ENCODE measurements at regions not wholly inside any gene's neighbourhood (a gene's known extent, or its start where the extent isn't known, plus 50 kb on each side); places are given as distances from the start of the nearest gene placed in this dataset.

DNA sequence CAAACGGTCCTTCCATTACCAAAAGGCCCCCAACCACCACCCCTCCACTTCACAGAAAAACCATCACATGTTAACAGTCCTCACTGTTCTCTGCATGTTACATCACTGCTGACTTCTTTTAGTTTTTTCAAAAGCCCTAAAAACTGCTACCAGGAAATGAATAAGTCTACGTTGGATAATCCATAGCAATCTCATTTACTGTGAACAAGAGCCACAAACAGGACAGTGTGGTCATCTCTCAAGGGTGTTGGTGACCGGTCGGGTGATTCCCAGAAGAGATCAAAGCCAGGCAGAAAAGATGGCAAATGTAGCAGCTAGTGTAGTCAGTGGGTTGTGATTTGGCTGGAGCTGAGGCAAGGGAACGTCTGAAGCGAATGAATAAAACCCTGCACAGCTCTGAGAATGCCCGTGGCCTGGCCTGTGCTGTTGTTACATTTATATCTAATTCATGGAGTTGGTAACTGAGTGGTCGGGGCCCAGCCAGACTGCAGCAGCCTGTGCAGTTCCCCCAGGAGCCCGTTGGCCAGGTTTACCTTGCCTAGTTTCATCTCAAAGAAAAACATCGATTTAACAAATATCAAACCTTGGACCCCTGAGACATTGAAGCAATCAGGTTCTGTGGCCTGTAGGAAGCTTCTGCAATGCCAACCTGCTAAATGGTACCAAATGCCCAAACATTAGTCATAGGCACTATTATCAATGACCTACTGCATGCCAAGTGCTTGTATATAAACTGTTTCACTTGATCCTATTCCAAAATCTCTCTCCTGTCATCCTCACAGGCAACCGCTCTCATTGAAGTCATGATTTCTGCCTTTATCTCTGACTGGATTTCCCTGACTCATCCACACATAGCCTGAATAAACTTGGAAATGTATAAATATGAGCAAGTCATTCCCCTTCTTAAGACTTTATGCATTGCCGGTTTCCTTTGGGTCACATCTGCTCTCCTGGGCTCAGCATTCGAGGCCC lies 153.8 kb upstream of the SERP2 start:
- DNase-seq (ENCODE audit: low spot score in 2 of 2): no peak
- no peaks in the 10 kb centered on the region for H3K36me3 ChIP-seq
- no peak overlapping the region for H3K4me3 ChIP-seq
- no peaks in the 10 kb centered on the region for H3K27me3 ChIP-seq
- peak overlapping the region; percentile 18 for H3K27ac ChIP-seq
- TF ChIP-seq, protein P1, sequence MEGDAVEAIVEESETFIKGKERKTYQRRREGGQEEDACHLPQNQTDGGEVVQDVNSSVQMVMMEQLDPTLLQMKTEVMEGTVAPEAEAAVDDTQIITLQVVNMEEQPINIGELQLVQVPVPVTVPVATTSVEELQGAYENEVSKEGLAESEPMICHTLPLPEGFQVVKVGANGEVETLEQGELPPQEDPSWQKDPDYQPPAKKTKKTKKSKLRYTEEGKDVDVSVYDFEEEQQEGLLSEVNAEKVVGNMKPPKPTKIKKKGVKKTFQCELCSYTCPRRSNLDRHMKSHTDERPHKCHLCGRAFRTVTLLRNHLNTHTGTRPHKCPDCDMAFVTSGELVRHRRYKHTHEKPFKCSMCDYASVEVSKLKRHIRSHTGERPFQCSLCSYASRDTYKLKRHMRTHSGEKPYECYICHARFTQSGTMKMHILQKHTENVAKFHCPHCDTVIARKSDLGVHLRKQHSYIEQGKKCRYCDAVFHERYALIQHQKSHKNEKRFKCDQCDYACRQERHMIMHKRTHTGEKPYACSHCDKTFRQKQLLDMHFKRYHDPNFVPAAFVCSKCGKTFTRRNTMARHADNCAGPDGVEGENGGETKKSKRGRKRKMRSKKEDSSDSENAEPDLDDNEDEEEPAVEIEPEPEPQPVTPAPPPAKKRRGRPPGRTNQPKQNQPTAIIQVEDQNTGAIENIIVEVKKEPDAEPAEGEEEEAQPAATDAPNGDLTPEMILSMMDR (IDR thresholded peaks at IDR 0.05): no peak
- no peak for TF ChIP-seq POLR2A (IDR thresholded peaks at IDR 0.05)
- no peak for TF ChIP-seq EP300 (IDR thresholded peaks at IDR 0.05)
- TF ChIP-seq POLR2AphosphoS5 (IDR thresholded peaks at IDR 0.05): no peak
- no peaks in the 10 kb centered on the region for H3K9me3 ChIP-seq
- 83% methylated on average over 13 of the region's 13 CpGs for WGBS
- H3K4me1 ChIP-seq: peaks cover 45% of the 10 kb centered on the region

DNA sequence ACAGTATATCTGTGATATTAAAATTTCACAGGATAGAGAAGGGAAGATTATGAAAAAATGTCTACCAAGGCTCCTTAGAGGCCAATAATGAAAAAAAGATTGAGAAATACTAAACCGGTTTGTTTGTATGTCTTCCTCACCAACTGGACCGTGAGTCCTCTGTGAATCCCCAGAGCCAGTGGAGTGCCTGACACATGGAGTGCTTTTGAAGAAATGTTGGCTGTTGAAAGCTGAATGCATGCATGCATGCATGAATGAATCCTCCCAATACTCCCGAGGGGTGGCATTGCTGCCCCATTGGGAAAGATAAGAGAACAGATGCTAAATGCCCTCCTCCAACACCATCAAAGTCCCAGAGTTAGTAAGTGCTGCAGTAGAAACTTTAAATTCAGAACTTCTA lies 152.7 kb upstream of the SERP2 start:
- Histone ChIP-seq H3K27me3 (no peaks in the 10 kb centered on the region), H3K9me3 (no peaks in the 10 kb centered on the region), H3K4me1 (peaks cover 49% of the 10 kb centered on the region), H3K36me3 (no peaks in the 10 kb centered on the region), H3K27ac (no peak overlapping the region), H3K4me3 (no peak overlapping the region)
- 58% methylated on average over 3 of the region's 3 CpGs for WGBS
- TF ChIP-seq EP300 (IDR thresholded peaks at IDR 0.05) (no peak), POLR2AphosphoS5 (IDR thresholded peaks at IDR 0.05) (no peak), POLR2A (IDR thresholded peaks at IDR 0.05) (no peak)
- TF ChIP-seq, protein P1 (IDR thresholded peaks at IDR 0.05): no peak
- DNase-seq (ENCODE audit: low spot score in 2 of 2): no peak

DNA sequence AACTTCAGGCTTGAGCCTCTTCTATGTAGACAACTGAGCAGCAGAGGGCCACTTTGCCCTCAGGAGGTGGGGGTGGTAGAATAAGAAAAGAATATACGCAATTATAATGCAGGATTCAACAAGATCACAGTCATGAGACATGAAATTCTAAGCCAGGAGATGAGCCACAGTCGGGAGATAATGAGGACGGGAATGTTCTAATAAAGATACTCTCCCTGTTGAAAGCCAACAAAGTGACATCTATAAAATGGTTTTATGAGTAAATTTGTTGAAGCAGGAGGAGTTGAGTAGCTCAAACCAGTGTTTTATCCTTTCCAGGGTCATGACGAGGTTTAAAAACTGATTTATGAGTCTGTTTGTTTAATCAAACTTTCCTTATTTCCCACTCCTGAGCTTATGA lies 152.0 kb upstream of the SERP2 start:
- TF ChIP-seq, protein P1 (IDR thresholded peaks at IDR 0.05): no peak
- no peak for TF ChIP-seq EP300 (IDR thresholded peaks at IDR 0.05)
- Histone ChIP-seq H3K4me3 (no peak overlapping the region), H3K27ac (no peak overlapping the region), H3K9me3 (no peaks in the 10 kb centered on the region), H3K4me1 (peaks cover 49% of the 10 kb centered on the region), H3K27me3 (no peaks in the 10 kb centered on the region), H3K36me3 (no peaks in the 10 kb centered on the region)
- DNase-seq (ENCODE audit: low spot score in 2 of 2): no peak
- 48% methylated on average over 4 of the region's 4 CpGs for WGBS

DNA sequence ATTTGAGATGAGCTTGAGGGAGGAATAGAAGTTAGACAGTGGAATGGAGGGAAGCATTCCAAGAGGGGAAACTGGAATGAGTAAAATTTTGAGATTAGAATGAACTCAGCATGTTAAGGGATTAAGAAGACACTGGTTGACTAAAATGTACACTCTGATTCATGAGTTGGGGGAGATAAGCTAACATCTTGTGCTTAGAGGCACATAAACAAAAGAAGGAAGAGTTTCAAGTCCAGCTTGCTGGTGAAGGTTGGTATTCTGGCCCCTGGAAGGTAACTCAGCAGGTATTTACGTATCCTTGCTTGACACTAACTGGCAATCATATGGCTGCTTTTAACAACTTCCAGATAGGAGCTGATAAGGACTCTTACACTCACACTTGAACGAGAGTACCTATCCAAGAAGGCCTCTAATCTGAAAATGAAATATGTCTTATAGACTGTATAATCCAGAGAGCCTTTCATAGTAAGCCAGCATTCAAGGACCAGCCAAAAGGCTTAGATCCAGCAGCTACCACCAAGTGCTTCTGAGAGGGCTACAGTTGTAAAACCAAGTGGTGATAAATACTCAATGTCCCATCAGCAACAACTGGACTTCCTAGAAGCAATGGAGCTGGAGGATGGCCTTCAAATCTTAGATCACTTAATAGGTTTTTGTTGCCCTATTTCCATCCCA lies 149.7 kb upstream of the SERP2 start:
- Histone ChIP-seq H3K4me3 (no peak overlapping the region), H3K4me1 (peaks cover 39% of the 10 kb centered on the region), H3K27me3 (no peaks in the 10 kb centered on the region), H3K9me3 (no peaks in the 10 kb centered on the region), H3K36me3 (no peaks in the 10 kb centered on the region), H3K27ac (peak overlapping the region; percentile 83)
- TF ChIP-seq, protein P1 (IDR thresholded peaks at IDR 0.05): no peak
- TF ChIP-seq POLR2AphosphoS5 (IDR thresholded peaks at IDR 0.05): no peak
- TF ChIP-seq POLR2A (IDR thresholded peaks at IDR 0.05): no peak
- TF ChIP-seq EP300 (IDR thresholded peaks at IDR 0.05): no peak
- no peak for DNase-seq (ENCODE audit: low spot score in 2 of 2)
- 41% methylated on average over 2 of the region's 2 CpGs for WGBS

All from suprapubic skin (tissue), 4 donors.